ENCODE measurements at regions not wholly inside any gene's neighbourhood (a gene's known extent, or its start where the extent isn't known, plus 50 kb on each side); places are given as distances from the start of the nearest gene placed in this dataset.

DNA sequence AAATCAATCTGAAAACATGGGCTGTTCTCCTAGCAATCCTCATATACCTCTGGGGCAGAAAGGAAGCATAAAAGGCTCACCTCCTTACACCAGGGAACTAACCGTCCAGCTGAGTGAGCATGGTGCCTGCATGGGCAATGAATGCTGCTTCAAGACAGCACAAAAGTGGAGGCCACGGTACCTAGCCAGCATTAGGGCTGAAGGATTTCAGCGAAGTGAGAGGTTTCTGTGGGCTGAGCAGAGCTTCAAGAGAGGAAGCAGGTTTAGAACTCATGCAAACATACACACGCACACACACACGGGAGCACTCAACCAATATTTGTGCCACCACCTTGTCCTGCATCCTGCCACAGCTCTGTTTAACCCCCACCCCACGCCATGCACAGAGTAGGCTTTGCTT, 838.5 kb upstream of the TMEM132C start:
- BruUV-seq (replicated peaks) = no TSS peak
- ChIA-PET CTCF (ENCODE audit: unreplicated experiment) (no interaction called here), POLR2A (no interaction called here)
- Histone ChIP-seq H3K36me3 (ENCODE audit: insufficient read depth, low read length) (no peaks in the 10 kb centered on the region), H3K9me3 (ENCODE audit: low read length) (no peaks in the 10 kb centered on the region), H3K9me2 (ENCODE audit: insufficient read depth, low read length) (no peaks in the 10 kb centered on the region), H3K4me1 (ENCODE audit: insufficient read depth, low read length, poor library complexity, severe bottlenecking) (no peaks in the 10 kb centered on the region), H3K27ac (ENCODE audit: low read depth, low read length, poor library complexity, severe bottlenecking) (no peak overlapping the region), H3K4me2 (ENCODE audit: low read length) (no peak overlapping the region), H2AFZ (ENCODE audit: low read length) (no peak overlapping the region), H3K4me3 (ENCODE audit: low read depth, low read length, poor library complexity, severe bottlenecking) (no peak overlapping the region), H4K20me1 (ENCODE audit: insufficient read depth, low read length) (no peaks in the 10 kb centered on the region), H3K79me2 (ENCODE audit: insufficient read depth, low read depth, low read length) (no peaks in the 10 kb centered on the region)
- no peak for DNase-seq (ENCODE audit: low spot score)
- TF ChIP-seq EZH2phosphoT487 (IDR thresholded peaks at IDR 0.05; ENCODE audit: borderline replicate concordance, low read depth, low read length) = no peak
- TF ChIP-seq, protein P1, sequence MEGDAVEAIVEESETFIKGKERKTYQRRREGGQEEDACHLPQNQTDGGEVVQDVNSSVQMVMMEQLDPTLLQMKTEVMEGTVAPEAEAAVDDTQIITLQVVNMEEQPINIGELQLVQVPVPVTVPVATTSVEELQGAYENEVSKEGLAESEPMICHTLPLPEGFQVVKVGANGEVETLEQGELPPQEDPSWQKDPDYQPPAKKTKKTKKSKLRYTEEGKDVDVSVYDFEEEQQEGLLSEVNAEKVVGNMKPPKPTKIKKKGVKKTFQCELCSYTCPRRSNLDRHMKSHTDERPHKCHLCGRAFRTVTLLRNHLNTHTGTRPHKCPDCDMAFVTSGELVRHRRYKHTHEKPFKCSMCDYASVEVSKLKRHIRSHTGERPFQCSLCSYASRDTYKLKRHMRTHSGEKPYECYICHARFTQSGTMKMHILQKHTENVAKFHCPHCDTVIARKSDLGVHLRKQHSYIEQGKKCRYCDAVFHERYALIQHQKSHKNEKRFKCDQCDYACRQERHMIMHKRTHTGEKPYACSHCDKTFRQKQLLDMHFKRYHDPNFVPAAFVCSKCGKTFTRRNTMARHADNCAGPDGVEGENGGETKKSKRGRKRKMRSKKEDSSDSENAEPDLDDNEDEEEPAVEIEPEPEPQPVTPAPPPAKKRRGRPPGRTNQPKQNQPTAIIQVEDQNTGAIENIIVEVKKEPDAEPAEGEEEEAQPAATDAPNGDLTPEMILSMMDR (conservative IDR thresholded peaks at IDR 0.05; ENCODE audit: low read length) = no peak
- intact Hi-C loops (cut with micrococcal nuclease; ENCODE audit: unreplicated experiment) = no loop called here

DNA sequence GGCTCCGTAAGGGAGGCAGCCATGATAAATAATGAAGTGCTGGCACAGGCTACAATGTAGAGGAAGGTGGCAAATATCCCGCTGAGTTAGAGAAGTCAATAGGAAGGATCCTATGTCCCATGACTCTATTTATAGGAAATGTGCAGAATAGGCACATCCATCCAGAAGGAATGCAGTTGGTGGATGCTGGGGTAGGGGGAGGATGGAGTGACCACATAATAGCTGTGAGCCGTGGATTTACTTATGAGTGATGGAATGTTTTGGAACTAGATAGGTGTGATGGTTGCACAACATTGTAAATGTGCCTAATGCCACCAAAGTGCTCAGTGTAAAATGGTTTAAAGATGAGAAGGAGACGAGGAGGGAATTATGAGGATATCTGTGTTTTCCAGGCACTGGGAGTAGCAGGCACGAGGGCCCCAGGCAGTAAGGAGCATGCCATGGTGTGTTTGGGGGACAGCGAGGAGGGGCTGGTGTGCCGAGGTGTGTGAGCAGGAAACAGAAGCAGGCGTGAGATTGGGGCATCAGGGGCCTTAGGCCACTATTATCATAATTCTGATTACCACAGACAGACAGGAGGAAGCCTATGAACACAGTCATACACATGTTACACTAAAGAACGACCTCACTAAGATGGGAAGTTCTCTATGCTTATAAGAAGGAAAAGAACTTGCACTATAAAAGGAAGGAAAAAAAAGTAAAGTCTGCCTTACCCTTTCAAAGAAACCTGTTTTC, 837.3 kb upstream of the TMEM132C start:
- no peak for TF ChIP-seq EZH2phosphoT487 (IDR thresholded peaks at IDR 0.05; ENCODE audit: borderline replicate concordance, low read depth, low read length)
- TF ChIP-seq, protein P1 (conservative IDR thresholded peaks at IDR 0.05; ENCODE audit: low read length) = no peak
- no peak overlapping the region for H3K27ac ChIP-seq (ENCODE audit: low read depth, low read length, poor library complexity, severe bottlenecking)
- no peaks in the 10 kb centered on the region for H3K9me2 ChIP-seq (ENCODE audit: insufficient read depth, low read length)
- no TSS peak for BruUV-seq (replicated peaks)
- no peaks in the 10 kb centered on the region for H3K4me1 ChIP-seq (ENCODE audit: insufficient read depth, low read length, poor library complexity, severe bottlenecking)
- H3K36me3 ChIP-seq (ENCODE audit: insufficient read depth, low read length) = no peaks in the 10 kb centered on the region
- H3K79me2 ChIP-seq (ENCODE audit: insufficient read depth, low read depth, low read length) = no peaks in the 10 kb centered on the region
- H3K4me3 ChIP-seq (ENCODE audit: low read depth, low read length, poor library complexity, severe bottlenecking) = no peak overlapping the region
- POLR2A ChIA-PET = no interaction called here
- DNase-seq (ENCODE audit: low spot score) = no peak
- no peaks in the 10 kb centered on the region for H3K9me3 ChIP-seq (ENCODE audit: low read length)
- H3K4me2 ChIP-seq (ENCODE audit: low read length) = no peak overlapping the region
- intact Hi-C loops (cut with micrococcal nuclease; ENCODE audit: unreplicated experiment) = no loop called here
- H2AFZ ChIP-seq (ENCODE audit: low read length) = no peak overlapping the region
- H4K20me1 ChIP-seq (ENCODE audit: insufficient read depth, low read length) = no peaks in the 10 kb centered on the region
- CTCF ChIA-PET (ENCODE audit: unreplicated experiment) = no interaction called here

DNA sequence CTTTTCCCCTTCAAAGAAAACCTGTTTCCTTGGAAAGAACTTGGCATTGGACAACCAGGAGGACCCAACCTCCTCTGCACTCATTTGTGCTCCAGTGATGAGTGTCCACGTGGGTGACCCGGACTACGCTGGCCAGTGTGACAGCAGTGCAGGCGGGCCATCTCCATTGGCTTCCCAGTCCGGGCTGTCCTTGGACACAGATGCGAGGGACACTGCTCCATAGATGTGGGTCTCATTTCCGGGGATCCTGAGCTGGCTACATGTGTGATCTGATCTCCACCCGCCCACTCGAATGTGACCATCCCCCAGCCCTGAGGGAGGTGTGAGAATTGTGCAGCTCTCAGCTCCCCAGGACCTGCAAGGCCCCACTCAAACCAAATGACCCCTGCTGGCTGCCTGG, 836.6 kb upstream of the TMEM132C start:
- intact Hi-C loops (cut with micrococcal nuclease; ENCODE audit: unreplicated experiment) = no loop called here
- DNase-seq (ENCODE audit: low spot score) = no peak
- ChIA-PET POLR2A (no interaction called here), CTCF (ENCODE audit: unreplicated experiment) (no interaction called here)
- Histone ChIP-seq H3K27ac (ENCODE audit: low read depth, low read length, poor library complexity, severe bottlenecking) (no peak overlapping the region), H3K4me3 (ENCODE audit: low read depth, low read length, poor library complexity, severe bottlenecking) (no peak overlapping the region), H3K9me2 (ENCODE audit: insufficient read depth, low read length) (no peaks in the 10 kb centered on the region), H2AFZ (ENCODE audit: low read length) (no peak overlapping the region), H3K4me2 (ENCODE audit: low read length) (no peak overlapping the region), H3K36me3 (ENCODE audit: insufficient read depth, low read length) (no peaks in the 10 kb centered on the region), H3K4me1 (ENCODE audit: insufficient read depth, low read length, poor library complexity, severe bottlenecking) (no peaks in the 10 kb centered on the region), H3K9me3 (ENCODE audit: low read length) (no peaks in the 10 kb centered on the region), H3K79me2 (ENCODE audit: insufficient read depth, low read depth, low read length) (no peaks in the 10 kb centered on the region), H4K20me1 (ENCODE audit: insufficient read depth, low read length) (no peaks in the 10 kb centered on the region)
- TF ChIP-seq EZH2phosphoT487 (IDR thresholded peaks at IDR 0.05; ENCODE audit: borderline replicate concordance, low read depth, low read length) = no peak
- TF ChIP-seq, protein P1 (conservative IDR thresholded peaks at IDR 0.05; ENCODE audit: low read length) = no peak
- BruUV-seq (replicated peaks) = no TSS peak
